HCT116 (cell line): ENCODE measurements at regions not wholly inside any gene's neighbourhood (a gene's known extent, or its start where the extent isn't known, plus 50 kb on each side); places are given as distances from the start of the nearest gene placed in this dataset.
A peak's percentile ranks its signal among the peaks of the same experiment; 100 is the strongest.

Experiments
- ATAC-seq: fragments of 200-7000 bp; cut with Tn5 transposase; 2 replicates; pipeline ENCODE4 v1.9.1; 2020; ENCODE audit warnings: mild to moderate bottlenecking, moderate library complexity
- BruUV-seq: library from RNA; stranded (reverse); fragments of 400-500 nt; replicated peaks from 2 replicates; lab custom pipeline; 2021; lab: Mats Ljungman, UMichigan
- CTCF ChIA-PET: fragments of 300-600 bp; sonication (Branson Sonifier 250); formaldehyde crosslinking; loops from one replicate; lab custom pipeline; 2021; ENCODE audit warnings: antibody characterized with exemption; lab: Charles Lee
- POLR2A ChIA-PET: fragments of 300-600, 350-600 bp; sonication (Branson Sonifier 250); formaldehyde crosslinking; loops from one replicate; lab custom pipeline; 2021; ENCODE audit warnings: antibody characterized with exemption; lab: Charles Lee
- RAD21 ChIA-PET, 2 experiments: fragments of 300-600 bp; sonication (Branson Sonifier 250); formaldehyde crosslinking; loops; one replicate each; lab custom pipeline; 2023; ENCODE audit warnings: low total read pairs in 2 of 2; ENCODE audit not compliant: uncharacterized antibody in 2 of 2, unreplicated experiment in 2 of 2, low non-redundant PET in 1 of 2; lab: Charles Lee
- DNase-seq: peaks from one replicate; pipeline ENCODE4 v3.0.0-alpha.2; 2010; ENCODE audit warnings: low read depth, low spot score
- H2AFZ ChIP-seq: fragments of 200-600 bp; shearing (Covaris generic), sonication (generic); 2 replicates; pipeline ENCODE4 v1.6.1; 2017; ENCODE audit warnings: low read depth, mixed run types, mixed read lengths, antibody characterized with exemption, low read length; ENCODE audit not compliant: poor library complexity, severe bottlenecking
- H3K27ac ChIP-seq: 2 replicates; pipeline ENCODE4 v1.5.1; 2012; ENCODE audit warnings: low read depth, low read length
- H3K27me3 ChIP-seq: fragments of 200-600 bp; sonication (generic); 2 replicates; pipeline ENCODE4 v1.6.1; 2016; ENCODE audit warnings: mixed run types, low read length, mixed read lengths; ENCODE audit not compliant: insufficient read depth
- H3K36me3 ChIP-seq, 2 experiments: fragments of 200-500 bp in 1 of 2; fragments of 200-600 bp in 1 of 2; sonication (Bioruptor generic) in 1 of 2; sonication (generic) in 1 of 2; 2 replicates each; pipeline versions ENCODE4 v1.5.1 to v1.6.1; 2014 to 2016; ENCODE audit warnings: low read length in 2 of 2, inconsistent platforms in 1 of 2, mixed read lengths in 1 of 2, mixed run types in 1 of 2; ENCODE audit not compliant: insufficient read depth in 2 of 2, control insufficient read depth in 1 of 2
- H3K4me1 ChIP-seq, 2 experiments: fragments of 200-600 bp in 1 of 2; sonication (generic) in 1 of 2; 2 replicates each; pipeline versions ENCODE4 v1.5.1 to v1.6.1; 2012 to 2017; ENCODE audit warnings: low read length in 2 of 2, inconsistent platforms in 1 of 2, mild to moderate bottlenecking in 1 of 2, mixed read lengths in 1 of 2, mixed run types in 1 of 2, moderate library complexity in 1 of 2; ENCODE audit not compliant: insufficient read depth in 2 of 2, control insufficient read depth in 1 of 2
- H3K4me2 ChIP-seq: fragments of 200-600 bp; sonication (generic); 2 replicates; pipeline ENCODE4 v1.6.1; 2017; ENCODE audit warnings: mixed run types, low read length, mixed read lengths
- H3K4me3 ChIP-seq, 2 experiments: fragments of 200-600 bp in 1 of 2; sonication (generic) in 1 of 2; replicated peaks in 1 of 2; 2 replicates each; pipeline ENCODE4 v1.5.1; 2011 to 2016; ENCODE audit warnings: low read length in 2 of 2, control low read depth in 1 of 2, low read depth in 1 of 2, mild to moderate bottlenecking in 1 of 2, mixed read lengths in 1 of 2, mixed run types in 1 of 2
- H3K79me2 ChIP-seq: fragments of 200-600 bp; sonication (generic); 2 replicates; pipeline ENCODE4 v1.6.1; 2017; ENCODE audit warnings: mild to moderate bottlenecking, mixed run types, low read length, moderate library complexity, mixed read lengths; ENCODE audit not compliant: insufficient read depth
- H3K9ac ChIP-seq: fragments of 200-600 bp; sonication (generic); 2 replicates; pipeline ENCODE4 v1.6.1; 2016; ENCODE audit warnings: low read length, mixed read lengths
- H3K9me2 ChIP-seq: fragments of 200-600 bp; sonication (generic), shearing (Covaris generic); 2 replicates; pipeline ENCODE4 v1.6.1; 2017; ENCODE audit warnings: mixed run types, mild to moderate bottlenecking, moderate library complexity; ENCODE audit not compliant: insufficient read depth
- H3K9me3 ChIP-seq, 2 experiments: fragments of 200-500 bp in 1 of 2; fragments of 200-600 bp in 1 of 2; sonication (Bioruptor generic) in 1 of 2; sonication (generic) in 1 of 2; 2 replicates each; pipeline ENCODE4 v1.6.1; 2014 to 2017; ENCODE audit warnings: low read length in 2 of 2, mixed read lengths in 2 of 2, inconsistent platforms in 1 of 2, low read depth in 1 of 2, mild to moderate bottlenecking in 1 of 2, mixed run types in 1 of 2, moderate library complexity in 1 of 2; ENCODE audit not compliant: control insufficient read depth in 1 of 2, insufficient read depth in 1 of 2
- H4K20me1 ChIP-seq: fragments of 200-600 bp; sonication (generic), shearing (Covaris generic); 2 replicates; pipeline ENCODE4 v1.6.1; 2017; ENCODE audit warnings: mixed run types, mild to moderate bottlenecking, moderate library complexity; ENCODE audit not compliant: insufficient read depth
- CBX3 ChIP-seq: IDR thresholded peaks from 2 replicates; pipeline ENCODE4 v1.6.1; 2012; ENCODE audit warnings: low read depth
- CTCF ChIP-seq, 3 experiments: fragments of 200-600 bp in 1 of 3; sonication (generic) in 1 of 3; IDR thresholded peaks in 2 of 3; conservative IDR thresholded peaks in 1 of 3; 2 replicates each; pipeline ENCODE4 v1.5.1; 2012 to 2017; ENCODE audit warnings: low read depth in 2 of 3, low read length in 2 of 3, antibody characterized with exemption in 1 of 3, borderline replicate concordance in 1 of 3, control low read depth in 1 of 3, mild to moderate bottlenecking in 1 of 3, mixed read lengths in 1 of 3, mixed run types in 1 of 3, moderate library complexity in 1 of 3; ENCODE audit not compliant: insufficient read depth in 1 of 3
- EGR1 ChIP-seq: IDR thresholded peaks from 2 replicates; pipeline ENCODE4 v1.6.1; 2012; ENCODE audit warnings: low read depth
- EZH2 ChIP-seq: fragments of 200-600 bp; sonication (generic); IDR thresholded peaks from 2 replicates; pipeline ENCODE4 v1.6.1; 2017; ENCODE audit warnings: antibody characterized with exemption, mixed run types
- EZH2phosphoT487 ChIP-seq: fragments of 200-600 bp; IDR thresholded peaks from 2 replicates; pipeline ENCODE4 v1.6.1; 2018; ENCODE audit warnings: antibody characterized with exemption, borderline replicate concordance
- FOSL1 ChIP-seq: IDR thresholded peaks from 2 replicates; pipeline ENCODE4 v1.6.1; 2012; ENCODE audit warnings: low read depth
- JUND ChIP-seq: IDR thresholded peaks from 2 replicates; pipeline ENCODE4 v1.6.1; 2012
- MAX ChIP-seq: IDR thresholded peaks from 2 replicates; pipeline ENCODE4 v1.6.1; 2012
- POLR2A ChIP-seq: IDR thresholded peaks from 2 replicates; pipeline ENCODE4 v1.7.0; 2011; ENCODE audit warnings: borderline replicate concordance; ENCODE audit not compliant: insufficient read depth, insufficient read length; ENCODE audit errors: extremely low read depth
- POLR2AphosphoS5 ChIP-seq: IDR thresholded peaks from 2 replicates; pipeline ENCODE4 v1.6.1; 2011; ENCODE audit warnings: mild to moderate bottlenecking, low read depth, low read length, moderate library complexity
- SIN3A ChIP-seq: IDR thresholded peaks from 2 replicates; pipeline ENCODE4 v1.6.1; 2012; ENCODE audit warnings: low read depth
- SRF ChIP-seq: IDR thresholded peaks from 2 replicates; pipeline ENCODE4 v1.6.1; 2012; ENCODE audit warnings: low read depth
- TCF7L2 ChIP-seq: IDR thresholded peaks from 2 replicates; pipeline ENCODE4 v1.7.0; 2011; ENCODE audit warnings: borderline replicate concordance, inconsistent platforms; ENCODE audit not compliant: insufficient read depth, insufficient read length; ENCODE audit errors: extremely low read depth
- ZBTB33 ChIP-seq: IDR thresholded peaks from 2 replicates; pipeline ENCODE4 v1.6.1; 2011; ENCODE audit warnings: mild to moderate bottlenecking, low read length, moderate library complexity; ENCODE audit not compliant: insufficient replicate concordance; ENCODE audit errors: extremely low read depth
- intact Hi-C: fragments of 100-400 bp; cut with micrococcal nuclease; formaldehyde crosslinking; loops from 2 replicates; pipeline ENCODE4 v1.10.0; 2022

GRCh38 chr3:135908225-135908624 lies 57.3 kb upstream of the PPP2R3A start:
- H3K4me3 ChIP-seq = no peak overlapping the region; a peak in 1 of 4 replicates
- ChIA-PET CTCF (no interaction called here), POLR2A (no interaction called here), RAD21 (no interaction called here)
- no peaks in the 10 kb centered on the region for H3K27me3 ChIP-seq
- no peaks in the 10 kb centered on the region for H4K20me1 ChIP-seq
- no peaks in the 10 kb centered on the region for H3K9me2 ChIP-seq
- no peak overlapping the region for H3K27ac ChIP-seq
- DNase-seq (peak; percentile 10), ATAC-seq (peak; percentile 82)
- no peaks in the 10 kb centered on the region for H3K36me3 ChIP-seq
- peaks cover 2 to 12% of the 10 kb centered on the region in 2 experiments; a peak in 2 of 4 replicates for H3K4me1 ChIP-seq
- H3K9me3 ChIP-seq = no peaks in the 10 kb centered on the region
- no peak overlapping the region for H3K9ac ChIP-seq
- peak overlapping the region; percentile 44 for H3K4me2 ChIP-seq
- BruUV-seq = no TSS peak
- TF ChIP-seq TCF7L2 = no peak
- TF ChIP-seq JUND = peak; percentile 21; the same call in 1 of the 2 replicates
- no peak for TF ChIP-seq EZH2
- TF ChIP-seq SIN3A = no peak
- TF ChIP-seq EZH2phosphoT487 = no peak
- peak; percentile 32; the same call in 1 of the 2 replicates for TF ChIP-seq FOSL1
- no peak for TF ChIP-seq EGR1
- TF ChIP-seq POLR2AphosphoS5 = no peak
- 0 out of 2 replicates have a peak, but pooled peaks have one; percentile 32 for TF ChIP-seq MAX
- 0 out of 2 replicates have a peak, but pooled peaks have one; percentile 48 for TF ChIP-seq CBX3
- H3K79me2 ChIP-seq = no peaks in the 10 kb centered on the region
- no peak overlapping the region for H2AFZ ChIP-seq
- intact Hi-C loops = no loop called here

- POLR2A ChIA-PET = no interaction called here
- no peak for ATAC-seq
- no peak for TF ChIP-seq MAX
- TF ChIP-seq CTCF (IDR thresholded peaks at IDR 0.05 in 2 of 3, conservative IDR thresholded peaks at IDR 0.05 in 1 of 3; ENCODE audit: borderline replicate concordance in 1 of 3, insufficient read depth in 1 of 3, low read depth in 2 of 3, low read length in 2 of 3) = no peak
- no peak for TF ChIP-seq TCF7L2
- no peak for TF ChIP-seq JUND
- TF ChIP-seq SRF = no peak
- no peak for TF ChIP-seq POLR2A
- TF ChIP-seq ZBTB33 = no peak
- TF ChIP-seq SIN3A = no peak
Observed at GRCh38 chr3:135908737-135909136, 56.8 kb upstream of the PPP2R3A start.

More at GRCh38 chr3:135908737-135909136, 56.8 kb upstream of the PPP2R3A start:
- Histone ChIP-seq H2AFZ (no peak overlapping the region), H3K9ac (no peak overlapping the region), H4K20me1 (no peaks in the 10 kb centered on the region), H3K4me3 (no peak overlapping the region), H3K4me2 (peak overlapping the region; percentile 44; the same call in 1 of the 2 replicates), H3K27me3 (no peaks in the 10 kb centered on the region), H3K27ac (no peak overlapping the region), H3K4me1 (peaks cover 2 to 12% of the 10 kb centered on the region in 2 experiments; a peak in 2 of 4 replicates), H3K9me2 (no peaks in the 10 kb centered on the region), H3K36me3 (no peaks in the 10 kb centered on the region), H3K9me3 (no peaks in the 10 kb centered on the region), H3K79me2 (no peaks in the 10 kb centered on the region)
- intact Hi-C loops = no loop called here
- no peak for DNase-seq
- RAD21 ChIA-PET = no interaction called here
- CTCF ChIA-PET = interaction anchor here (1.4 kb wide), 1 partner anchor 134 kb away, joined by 3 read pairs; no protein-coding TSS in a partner anchor
- no TSS peak for BruUV-seq
